GM23338 (cell line): ENCODE measurements at regions not wholly inside any gene's neighbourhood (a gene's known extent, or its start where the extent isn't known, plus 50 kb on each side); places are given as distances from the start of the nearest gene placed in this dataset.

ENCODE experiments used
- CREB1 ChIP-seq: fragments of 250-450 bp; sonication (Bioruptor Pico); IDR thresholded peaks from 2 replicates; pipeline ENCODE4 v1.5.0; 2020; ENCODE audit warnings: low read depth, mild to moderate bottlenecking, moderate library complexity
- CTCF ChIP-seq, 2 experiments: fragments of 200-600 bp in 1 of 2; sonication (generic) in 1 of 2; conservative IDR thresholded peaks; 2 replicates each; pipeline versions ENCODE4 v1.5.1 to v1.6.1; 2016 to 2017; ENCODE audit warnings: antibody characterized with exemption in 2 of 2, low read depth in 2 of 2, mild to moderate bottlenecking in 2 of 2, moderate library complexity in 1 of 2
- EZH2 ChIP-seq: fragments of 200-600 bp; sonication (generic); IDR thresholded peaks from one replicate; pipeline ENCODE4 v1.8.0; 2017; ENCODE audit warnings: antibody characterized with exemption, mild to moderate bottlenecking, low read depth; ENCODE audit not compliant: unreplicated experiment
- EZH2phosphoT487 ChIP-seq: fragments of 200-600 bp; sonication (generic); IDR thresholded peaks from one replicate; pipeline ENCODE4 v1.8.1; 2018; ENCODE audit warnings: antibody characterized with exemption; ENCODE audit not compliant: unreplicated experiment
- JUNB ChIP-seq: IDR thresholded peaks from one replicate; pipeline ENCODE4 v1.6.1; 2016; ENCODE audit warnings: antibody characterized with exemption; ENCODE audit not compliant: unreplicated experiment
- NANOG ChIP-seq: IDR thresholded peaks from 2 replicates; pipeline ENCODE4 v1.6.1; 2016; ENCODE audit warnings: antibody characterized with exemption, borderline replicate concordance
- POLR2AphosphoS5 ChIP-seq: IDR thresholded peaks from 2 replicates; pipeline ENCODE4 v1.6.1; 2016; ENCODE audit warnings: antibody characterized with exemption, low read depth
- REST ChIP-seq: IDR thresholded peaks from one replicate; pipeline ENCODE4 v1.6.1; 2018; ENCODE audit warnings: antibody characterized with exemption; ENCODE audit not compliant: unreplicated experiment
- STAT1 ChIP-seq: IDR thresholded peaks from one replicate; pipeline ENCODE4 v1.6.1; 2016; ENCODE audit warnings: antibody characterized with exemption; ENCODE audit not compliant: unreplicated experiment
- ZNF114 ChIP-seq: fragments of 250-450 bp; sonication (Bioruptor Pico); IDR thresholded peaks from 2 replicates; pipeline ENCODE4 v1.5.0; 2020; ENCODE audit warnings: mild to moderate bottlenecking, moderate library complexity
- ZNF331 ChIP-seq: fragments of 250-450 bp; sonication (Bioruptor Pico); IDR thresholded peaks from 2 replicates; pipeline ENCODE4 v1.5.0; 2020; ENCODE audit warnings: low read depth, mild to moderate bottlenecking, moderate library complexity
- TF ChIP-seq, protein P1 (sequence below): fragments of 250-450 bp; sonication (Bioruptor Pico); IDR thresholded peaks from 2 replicates; pipeline ENCODE4 v1.5.0; 2020; ENCODE audit warnings: mild to moderate bottlenecking, moderate library complexity

- TF ChIP-seq, protein P1, sequence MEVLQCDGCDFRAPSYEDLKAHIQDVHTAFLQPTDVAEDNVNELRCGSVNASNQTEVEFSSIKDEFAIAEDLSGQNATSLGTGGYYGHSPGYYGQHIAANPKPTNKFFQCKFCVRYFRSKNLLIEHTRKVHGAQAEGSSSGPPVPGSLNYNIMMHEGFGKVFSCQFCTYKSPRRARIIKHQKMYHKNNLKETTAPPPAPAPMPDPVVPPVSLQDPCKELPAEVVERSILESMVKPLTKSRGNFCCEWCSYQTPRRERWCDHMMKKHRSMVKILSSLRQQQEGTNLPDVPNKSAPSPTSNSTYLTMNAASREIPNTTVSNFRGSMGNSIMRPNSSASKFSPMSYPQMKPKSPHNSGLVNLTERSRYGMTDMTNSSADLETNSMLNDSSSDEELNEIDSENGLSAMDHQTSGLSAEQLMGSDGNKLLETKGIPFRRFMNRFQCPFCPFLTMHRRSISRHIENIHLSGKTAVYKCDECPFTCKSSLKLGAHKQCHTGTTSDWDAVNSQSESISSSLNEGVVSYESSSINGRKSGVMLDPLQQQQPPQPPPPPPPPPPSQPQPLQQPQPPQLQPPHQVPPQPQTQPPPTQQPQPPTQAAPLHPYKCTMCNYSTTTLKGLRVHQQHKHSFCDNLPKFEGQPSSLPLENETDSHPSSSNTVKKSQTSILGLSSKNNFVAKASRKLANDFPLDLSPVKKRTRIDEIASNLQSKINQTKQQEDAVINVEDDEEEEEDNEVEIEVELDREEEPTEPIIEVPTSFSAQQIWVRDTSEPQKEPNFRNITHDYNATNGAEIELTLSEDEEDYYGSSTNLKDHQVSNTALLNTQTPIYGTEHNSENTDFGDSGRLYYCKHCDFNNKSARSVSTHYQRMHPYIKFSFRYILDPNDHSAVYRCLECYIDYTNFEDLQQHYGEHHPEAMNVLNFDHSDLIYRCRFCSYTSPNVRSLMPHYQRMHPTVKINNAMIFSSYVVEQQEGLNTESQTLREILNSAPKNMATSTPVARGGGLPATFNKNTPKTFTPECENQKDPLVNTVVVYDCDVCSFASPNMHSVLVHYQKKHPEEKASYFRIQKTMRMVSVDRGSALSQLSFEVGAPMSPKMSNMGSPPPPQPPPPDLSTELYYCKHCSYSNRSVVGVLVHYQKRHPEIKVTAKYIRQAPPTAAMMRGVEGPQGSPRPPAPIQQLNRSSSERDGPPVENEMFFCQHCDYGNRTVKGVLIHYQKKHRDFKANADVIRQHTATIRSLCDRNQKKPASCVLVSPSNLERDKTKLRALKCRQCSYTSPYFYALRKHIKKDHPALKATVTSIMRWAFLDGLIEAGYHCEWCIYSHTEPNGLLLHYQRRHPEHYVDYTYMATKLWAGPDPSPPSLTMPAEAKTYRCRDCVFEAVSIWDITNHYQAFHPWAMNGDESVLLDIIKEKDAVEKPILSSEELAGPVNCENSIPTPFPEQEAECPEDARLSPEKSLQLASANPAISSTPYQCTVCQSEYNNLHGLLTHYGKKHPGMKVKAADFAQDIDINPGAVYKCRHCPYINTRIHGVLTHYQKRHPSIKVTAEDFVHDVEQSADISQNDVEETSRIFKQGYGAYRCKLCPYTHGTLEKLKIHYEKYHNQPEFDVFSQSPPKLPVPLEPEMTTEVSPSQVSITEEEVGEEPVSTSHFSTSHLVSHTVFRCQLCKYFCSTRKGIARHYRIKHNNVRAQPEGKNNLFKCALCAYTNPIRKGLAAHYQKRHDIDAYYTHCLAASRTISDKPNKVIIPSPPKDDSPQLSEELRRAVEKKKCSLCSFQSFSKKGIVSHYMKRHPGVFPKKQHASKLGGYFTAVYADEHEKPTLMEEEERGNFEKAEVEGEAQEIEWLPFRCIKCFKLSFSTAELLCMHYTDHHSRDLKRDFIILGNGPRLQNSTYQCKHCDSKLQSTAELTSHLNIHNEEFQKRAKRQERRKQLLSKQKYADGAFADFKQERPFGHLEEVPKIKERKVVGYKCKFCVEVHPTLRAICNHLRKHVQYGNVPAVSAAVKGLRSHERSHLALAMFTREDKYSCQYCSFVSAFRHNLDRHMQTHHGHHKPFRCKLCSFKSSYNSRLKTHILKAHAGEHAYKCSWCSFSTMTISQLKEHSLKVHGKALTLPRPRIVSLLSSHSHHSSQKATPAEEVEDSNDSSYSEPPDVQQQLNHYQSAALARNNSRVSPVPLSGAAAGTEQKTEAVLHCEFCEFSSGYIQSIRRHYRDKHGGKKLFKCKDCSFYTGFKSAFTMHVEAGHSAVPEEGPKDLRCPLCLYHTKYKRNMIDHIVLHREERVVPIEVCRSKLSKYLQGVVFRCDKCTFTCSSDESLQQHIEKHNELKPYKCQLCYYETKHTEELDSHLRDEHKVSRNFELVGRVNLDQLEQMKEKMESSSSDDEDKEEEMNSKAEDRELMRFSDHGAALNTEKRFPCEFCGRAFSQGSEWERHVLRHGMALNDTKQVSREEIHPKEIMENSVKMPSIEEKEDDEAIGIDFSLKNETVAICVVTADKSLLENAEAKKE (CRISPR knock-in tag), result no peak
- TF ChIP-seq REST, result no peak
- no peak for TF ChIP-seq ZNF331 (CRISPR knock-in tag)
- no peak for TF ChIP-seq CTCF (conservative IDR thresholded peaks at IDR 0.05; ENCODE audit: low read depth in 2 of 2)
- TF ChIP-seq EZH2phosphoT487, result no peak
- no peak for TF ChIP-seq CREB1
- no peak for TF ChIP-seq JUNB
- no peak for TF ChIP-seq EZH2
- no peak for TF ChIP-seq POLR2AphosphoS5
- TF ChIP-seq STAT1, result no peak
- no peak for TF ChIP-seq NANOG
- no peak for TF ChIP-seq ZNF114
Observed at GRCh38 chr2:242056026-242056425, 186.5 kb downstream of the RTP5 start (continued).
